MM.1S (cell line): ENCODE measurements at regions not wholly inside any gene's neighbourhood (a gene's known extent, or its start where the extent isn't known, plus 50 kb on each side); places are given as distances from the start of the nearest gene placed in this dataset.

ENCODE experiments used
- EZH2 ChIP-seq: fragments of 300-600 bp; sonication (generic); optimal IDR thresholded peaks from 2 replicates; pipeline ENCODE3; 2017; ENCODE audit warnings: low read depth, mild to moderate bottlenecking, antibody characterized with exemption, low read length, mixed read lengths
- EZH2phosphoT487 ChIP-seq: fragments of 300-600 bp; sonication (generic); IDR thresholded peaks from 2 replicates; pipeline ENCODE4 v1.6.1; 2018; ENCODE audit warnings: antibody characterized with exemption, low read length
- TF ChIP-seq, protein P1 (sequence below): fragments of 300-600 bp; sonication (generic); IDR thresholded peaks from 2 replicates; pipeline ENCODE4 v1.5.1; 2016; ENCODE audit warnings: antibody characterized with exemption, low read length, mixed read lengths

DNA sequence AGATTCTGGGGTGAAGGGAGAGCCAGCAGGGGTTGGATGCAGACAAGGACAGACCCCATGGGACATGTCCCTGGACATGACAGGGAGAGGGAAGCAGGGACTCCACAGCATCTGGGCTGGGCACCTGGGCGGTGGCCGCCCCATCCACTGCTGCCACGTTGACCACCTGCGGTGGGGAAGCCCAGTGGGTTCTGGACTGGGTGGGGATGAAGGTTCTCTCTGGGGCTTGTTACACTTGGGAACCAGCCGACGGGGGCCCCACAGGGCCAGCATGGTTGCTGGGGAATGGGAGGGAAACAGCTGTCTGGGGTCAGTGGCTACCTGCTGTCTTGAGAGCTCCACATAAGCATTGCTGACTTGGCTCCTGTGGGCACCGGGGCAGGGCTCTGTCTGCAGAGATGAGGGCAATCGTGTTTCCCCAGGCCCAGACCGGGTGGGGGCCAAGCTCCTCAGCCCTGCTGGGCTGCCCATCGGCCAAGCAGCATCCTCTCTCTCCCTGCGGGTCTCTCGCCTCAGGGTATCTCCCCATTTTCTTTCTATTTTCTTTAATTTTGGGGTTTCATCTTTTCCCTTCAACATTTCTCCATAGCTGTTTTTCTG, 443.6 kb upstream of the PFKP start:
- TF ChIP-seq, protein P1, sequence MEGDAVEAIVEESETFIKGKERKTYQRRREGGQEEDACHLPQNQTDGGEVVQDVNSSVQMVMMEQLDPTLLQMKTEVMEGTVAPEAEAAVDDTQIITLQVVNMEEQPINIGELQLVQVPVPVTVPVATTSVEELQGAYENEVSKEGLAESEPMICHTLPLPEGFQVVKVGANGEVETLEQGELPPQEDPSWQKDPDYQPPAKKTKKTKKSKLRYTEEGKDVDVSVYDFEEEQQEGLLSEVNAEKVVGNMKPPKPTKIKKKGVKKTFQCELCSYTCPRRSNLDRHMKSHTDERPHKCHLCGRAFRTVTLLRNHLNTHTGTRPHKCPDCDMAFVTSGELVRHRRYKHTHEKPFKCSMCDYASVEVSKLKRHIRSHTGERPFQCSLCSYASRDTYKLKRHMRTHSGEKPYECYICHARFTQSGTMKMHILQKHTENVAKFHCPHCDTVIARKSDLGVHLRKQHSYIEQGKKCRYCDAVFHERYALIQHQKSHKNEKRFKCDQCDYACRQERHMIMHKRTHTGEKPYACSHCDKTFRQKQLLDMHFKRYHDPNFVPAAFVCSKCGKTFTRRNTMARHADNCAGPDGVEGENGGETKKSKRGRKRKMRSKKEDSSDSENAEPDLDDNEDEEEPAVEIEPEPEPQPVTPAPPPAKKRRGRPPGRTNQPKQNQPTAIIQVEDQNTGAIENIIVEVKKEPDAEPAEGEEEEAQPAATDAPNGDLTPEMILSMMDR, result no peak
- TF ChIP-seq EZH2, result no peak
- no peak for TF ChIP-seq EZH2phosphoT487
